HepG2 (cell line): ENCODE measurements at regions not wholly inside any gene's neighbourhood (a gene's known extent, or its start where the extent isn't known, plus 50 kb on each side); places are given as distances from the start of the nearest gene placed in this dataset.

ENCODE experiments used
- ATAC-seq: fragments of 200-7000 bp; cut with Tn5 transposase; 3 replicates; pipeline ENCODE4 v1.9.1; 2020; ENCODE audit warnings: mild to moderate bottlenecking, moderate library complexity
- BruUV-seq: library from RNA; stranded (reverse); fragments of 400-500 nt; replicated peaks from 2 replicates; lab custom pipeline; 2021; lab: Mats Ljungman, UMichigan
- CTCF ChIA-PET: fragments of 300-600 bp; formaldehyde crosslinking; extraction: SDS; loops from one replicate; lab custom pipeline; 2021; ENCODE audit warnings: low total read pairs, inconsistent platforms, low intra/inter-chr PET ratio; lab: Yijun Ruan, JAX
- POLR2A ChIA-PET: fragments of 350-600 bp; sonication (Branson Sonifier 250); formaldehyde crosslinking; loops from one replicate; lab custom pipeline; 2020; ENCODE audit warnings: antibody characterized with exemption, inconsistent platforms; lab: Yijun Ruan, JAX
- DNase-seq: peaks from one replicate; pipeline ENCODE4 v3.0.0-alpha.2; 2015; ENCODE audit warnings: low spot score
- FAIRE-seq: peaks from 3 replicates; lab custom pipeline; 2011; peaks lifted over from hg19 to GRCh38; lab: Jason Lieb, UNC
- H2AFZ ChIP-seq: one replicate; pipeline ENCODE4 v1.6.1; 2011; ENCODE audit warnings: low read length, inconsistent platforms
- H3K27ac ChIP-seq: fragments of 300-600 bp; 3 replicates; pipeline ENCODE4 v1.8.0; 2011; ENCODE audit warnings: mixed run types, mild to moderate bottlenecking, mixed read lengths, low read length, inconsistent platforms; ENCODE audit not compliant: insufficient read depth; ENCODE audit errors: extremely low read length
- H3K27me3 ChIP-seq, 2 experiments: fragments of 200-600 bp in 1 of 2; 2 replicates in 1 of 2; 3 replicates in 1 of 2; pipeline versions ENCODE4 v1.6.0 to v1.8.0; 2011; ENCODE audit warnings: low read length in 2 of 2, mild to moderate bottlenecking in 2 of 2, moderate library complexity in 2 of 2, inconsistent platforms in 1 of 2; ENCODE audit not compliant: insufficient read depth in 2 of 2, control insufficient read depth in 1 of 2
- H3K36me3 ChIP-seq, 2 experiments: fragments of 200-600 bp in 1 of 2; replicated peaks in 1 of 2; 2 replicates in 1 of 2; 3 replicates in 1 of 2; pipeline versions ENCODE4 v1.5.1 to v1.8.0; 2011; ENCODE audit warnings: low read length in 2 of 2, inconsistent platforms in 1 of 2; ENCODE audit not compliant: insufficient read depth in 2 of 2, control insufficient read depth in 1 of 2
- H3K4me1 ChIP-seq: 2 replicates; pipeline ENCODE4 v1.5.1; 2012; ENCODE audit warnings: low read length, inconsistent platforms; ENCODE audit not compliant: insufficient read depth
- H3K4me2 ChIP-seq: 2 replicates; pipeline ENCODE4 v1.6.0; 2011; ENCODE audit warnings: low read depth, low read length, inconsistent platforms
- H3K4me3 ChIP-seq, 3 experiments: fragments of 200-600 bp in 1 of 3; sonication (generic), shearing (Covaris generic) in 1 of 3; replicated peaks in 1 of 3; 2 replicates each; pipeline ENCODE4 v1.5.1; 2011 to 2016; ENCODE audit warnings: low read length in 3 of 3, inconsistent platforms in 2 of 3, low read depth in 2 of 3, mild to moderate bottlenecking in 2 of 3, control low read depth in 1 of 3, mixed read lengths in 1 of 3; ENCODE audit not compliant: insufficient read depth in 1 of 3
- H3K79me2 ChIP-seq: one replicate; pipeline ENCODE4 v1.6.1; 2011; ENCODE audit warnings: low read length, inconsistent platforms; ENCODE audit not compliant: insufficient read depth
- H3K9ac ChIP-seq: 2 replicates; pipeline ENCODE4 v1.6.0; 2011; ENCODE audit warnings: mild to moderate bottlenecking, low read depth, low read length, inconsistent platforms; ENCODE audit not compliant: insufficient read depth
- H3K9me3 ChIP-seq: 2 replicates; pipeline ENCODE4 v1.5.1; 2012; ENCODE audit warnings: mild to moderate bottlenecking, low read length
- H4K20me1 ChIP-seq: 2 replicates; pipeline ENCODE4 v1.6.0; 2011; ENCODE audit warnings: inconsistent platforms, mild to moderate bottlenecking, low read length, moderate library complexity; ENCODE audit not compliant: insufficient read depth
- GZF1 ChIP-seq: sonication (generic); formaldehyde crosslinking; IDR thresholded peaks from 2 replicates; pipeline ENCODE4 v1.5.1; 2020; ENCODE audit warnings: mild to moderate bottlenecking, missing genetic modification reagents
- KLF6 ChIP-seq: IDR thresholded peaks from 2 replicates; pipeline ENCODE4 v1.8.0; 2016; ENCODE audit warnings: missing biosample characterization, missing genetic modification reagents
- MAFK ChIP-seq, 2 experiments: IDR thresholded peaks in 1 of 2; conservative IDR thresholded peaks in 1 of 2; 2 replicates each; pipeline ENCODE4 v1.6.1; 2011; ENCODE audit warnings: improper control_type of control experiment in 2 of 2, low read length in 2 of 2
- MBD4 ChIP-seq: IDR thresholded peaks from 2 replicates; pipeline ENCODE4 v1.6.1; 2012; ENCODE audit warnings: low read length, inconsistent platforms, borderline replicate concordance
- MEIS1 ChIP-seq: sonication (generic); formaldehyde crosslinking; IDR thresholded peaks from 2 replicates; pipeline ENCODE4 v1.9.0; 2021; ENCODE audit warnings: mild to moderate bottlenecking, missing genetic modification reagents, moderate library complexity, borderline replicate concordance
- PAF1 ChIP-seq: IDR thresholded peaks from 2 replicates; pipeline ENCODE4 v1.6.1; 2016; ENCODE audit warnings: missing genetic modification reagents, missing compliant biosample characterization
- POLR2AphosphoS5 ChIP-seq: IDR thresholded peaks from 2 replicates; pipeline ENCODE4 v1.6.1; 2012; ENCODE audit warnings: low read depth, low read length
- SKI ChIP-seq: fragments of 450-650 bp; IDR thresholded peaks from one replicate; pipeline ENCODE4 v1.6.1; 2018; ENCODE audit warnings: mild to moderate bottlenecking; ENCODE audit not compliant: partially characterized antibody
- SMARCC2 ChIP-seq: fragments of 450-650 bp; IDR thresholded peaks from 2 replicates; pipeline ENCODE4 v1.6.1; 2017; ENCODE audit warnings: antibody characterized with exemption, mild to moderate bottlenecking
- TMF1 ChIP-seq: sonication (generic); formaldehyde crosslinking; IDR thresholded peaks from 2 replicates; pipeline ENCODE4 v1.8.1; 2022; ENCODE audit warnings: low read depth, missing genetic modification reagents
- WIZ ChIP-seq: sonication (generic); formaldehyde crosslinking; IDR thresholded peaks from 2 replicates; pipeline ENCODE4 v1.5.1; 2020; ENCODE audit warnings: mild to moderate bottlenecking, missing genetic modification reagents
- YEATS4 ChIP-seq: sonication (generic); formaldehyde crosslinking; IDR thresholded peaks from 2 replicates; pipeline ENCODE4 v1.4.0; 2020; ENCODE audit warnings: missing genetic modification reagents, borderline replicate concordance
- ZBTB34 ChIP-seq: sonication (generic); formaldehyde crosslinking; IDR thresholded peaks from 2 replicates; pipeline ENCODE4 v1.8.0; 2022; ENCODE audit warnings: mild to moderate bottlenecking, missing genetic modification reagents
- ZNF501 ChIP-seq: sonication (generic); formaldehyde crosslinking; IDR thresholded peaks from 2 replicates; pipeline ENCODE4 v1.5.1; 2020; ENCODE audit warnings: mild to moderate bottlenecking, moderate library complexity, missing genetic modification reagents
- ZNF543 ChIP-seq: sonication (generic); formaldehyde crosslinking; IDR thresholded peaks from 2 replicates; pipeline ENCODE4 v1.4.0; 2020; ENCODE audit warnings: mild to moderate bottlenecking, missing genetic modification reagents
- WGBS: methylation state at CpG from one replicate; pipeline ENCODE4 v1.1.6; 2017; ENCODE audit warnings: low lambda C conversion rate; 5-methylcytosine and 5-hydroxymethylcytosine counted together
- in situ Hi-C: cut with HindIII; loops from 2 replicates; pipeline ENCODE4 v1.10.0; 2017; ENCODE audit warnings: low pct_unique_long_range_greater_than_20kb; ENCODE audit not compliant: extremely low pct_ligation_motif_present
- intact Hi-C: fragments of 100-400 bp; cut with micrococcal nuclease; formaldehyde crosslinking; loops from one replicate; pipeline ENCODE4 v1.10.0; 2022; ENCODE audit not compliant: unreplicated experiment
- TF ChIP-seq, protein P1 (sequence below): sonication (generic); formaldehyde crosslinking; IDR thresholded peaks from 2 replicates; pipeline ENCODE4 v1.4.0; 2020; ENCODE audit warnings: missing genetic modification reagents

DNA sequence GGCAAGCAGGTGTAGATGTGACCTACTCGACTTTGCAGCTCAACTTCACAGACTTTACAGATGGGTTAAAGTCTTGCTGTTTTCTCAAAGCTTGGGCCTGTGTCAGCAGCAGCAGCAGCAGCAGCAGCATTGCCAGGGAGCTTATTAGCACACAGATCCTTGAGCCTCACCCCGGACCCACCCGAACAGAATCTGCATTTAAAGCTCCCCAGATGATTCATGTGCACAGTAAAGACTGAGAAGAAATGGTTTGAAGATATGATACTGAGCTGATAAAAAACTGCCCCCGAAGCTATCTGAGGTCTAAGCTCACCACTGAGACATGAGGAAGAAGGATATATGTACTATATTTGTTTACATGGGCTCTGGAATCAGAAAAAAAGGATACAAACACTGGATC lies 231.7 kb downstream of the ARPP21 start:
- Histone ChIP-seq H2AFZ (no peak overlapping the region), H3K79me2 (no peaks in the 10 kb centered on the region), H3K9me3 (0 out of 2 replicates have a peak, but pooled peaks cover 7% of the 10 kb centered on the region), H4K20me1 (no peaks in the 10 kb centered on the region), H3K27ac (no peak overlapping the region), H3K9ac (no peak overlapping the region), H3K4me1 (no peaks in the 10 kb centered on the region), H3K27me3 (no peaks in the 10 kb centered on the region), H3K4me3 (no peak overlapping the region), H3K36me3 (no peaks in the 10 kb centered on the region)
- ChIA-PET CTCF (no interaction called here), POLR2A (no interaction called here)
- WGBS = 22% methylated on average over 4 of the region's 4 CpGs
- in situ Hi-C loops = no loop called here
- intact Hi-C loops = no loop called here
- BruUV-seq = no TSS peak
- ATAC-seq (no peak), FAIRE-seq (no peak), DNase-seq (no peak)
- TF ChIP-seq SMARCC2 (no peak), PAF1 (CRISPR knock-in tag) (no peak), TMF1 (CRISPR knock-in tag) (no peak), MEIS1 (CRISPR knock-in tag) (no peak), POLR2AphosphoS5 (no peak), WIZ (no peak), KLF6 (CRISPR knock-in tag) (no peak), SKI (no peak), MBD4 (no peak), YEATS4 (CRISPR knock-in tag) (no peak), GZF1 (CRISPR knock-in tag) (no peak), ZNF501 (no peak)
- TF ChIP-seq, all 625 proteins: peak for 0
- H3K4me2 ChIP-seq = no peak overlapping the region

- no peak for FAIRE-seq
- TF ChIP-seq ZBTB34 (CRISPR knock-in tag) = no peak
- TF ChIP-seq MAFK (conservative IDR thresholded peaks at IDR 0.05 in 1 of 2, IDR thresholded peaks at IDR 0.05 in 1 of 2; ENCODE audit: low read length in 2 of 2) = 0 out of 4 replicates have a peak, but pooled peaks of 1 of the 2 experiments have one; percentile 10
- TF ChIP-seq, protein P1, sequence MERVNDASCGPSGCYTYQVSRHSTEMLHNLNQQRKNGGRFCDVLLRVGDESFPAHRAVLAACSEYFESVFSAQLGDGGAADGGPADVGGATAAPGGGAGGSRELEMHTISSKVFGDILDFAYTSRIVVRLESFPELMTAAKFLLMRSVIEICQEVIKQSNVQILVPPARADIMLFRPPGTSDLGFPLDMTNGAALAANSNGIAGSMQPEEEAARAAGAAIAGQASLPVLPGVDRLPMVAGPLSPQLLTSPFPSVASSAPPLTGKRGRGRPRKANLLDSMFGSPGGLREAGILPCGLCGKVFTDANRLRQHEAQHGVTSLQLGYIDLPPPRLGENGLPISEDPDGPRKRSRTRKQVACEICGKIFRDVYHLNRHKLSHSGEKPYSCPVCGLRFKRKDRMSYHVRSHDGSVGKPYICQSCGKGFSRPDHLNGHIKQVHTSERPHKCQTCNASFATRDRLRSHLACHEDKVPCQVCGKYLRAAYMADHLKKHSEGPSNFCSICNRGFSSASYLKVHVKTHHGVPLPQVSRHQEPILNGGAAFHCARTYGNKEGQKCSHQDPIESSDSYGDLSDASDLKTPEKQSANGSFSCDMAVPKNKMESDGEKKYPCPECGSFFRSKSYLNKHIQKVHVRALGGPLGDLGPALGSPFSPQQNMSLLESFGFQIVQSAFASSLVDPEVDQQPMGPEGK (CRISPR knock-in tag) = no peak
- no peak for TF ChIP-seq ZNF543
- Histone ChIP-seq H4K20me1 (no peaks in the 10 kb centered on the region), H3K36me3 (no peaks in the 10 kb centered on the region), H3K4me3 (no peak overlapping the region), H3K27ac (no peak overlapping the region), H3K4me1 (no peaks in the 10 kb centered on the region), H3K9ac (no peak overlapping the region), H3K9me3 (no peaks in the 10 kb centered on the region), H3K27me3 (no peaks in the 10 kb centered on the region), H3K4me2 (no peak overlapping the region), H3K79me2 (no peaks in the 10 kb centered on the region), H2AFZ (no peak overlapping the region)
- in situ Hi-C loops = no loop called here
- intact Hi-C loops = no loop called here
- no TSS peak for BruUV-seq
- 0% methylated on average over 1 of the region's 1 CpG for WGBS
- POLR2A ChIA-PET = no interaction called here
- ATAC-seq = no peak
- no peak for DNase-seq
- CTCF ChIA-PET = no interaction called here
Observed at GRCh38 chr3:35883929-35884328, 244.6 kb downstream of the ARPP21 start.
